GM13977 (cell line): ENCODE measurements at regions not wholly inside any gene's neighbourhood (a gene's known extent, or its start where the extent isn't known, plus 50 kb on each side); places are given as distances from the start of the nearest gene placed in this dataset.

ENCODE experiments used
- DNase-seq: peaks from one replicate; pipeline ENCODE4 v3.0.0; 2012; ENCODE audit warnings: low spot score
- in situ Hi-C: fragments of 300-500 bp; cut with MboI; formaldehyde crosslinking; loops from one replicate; pipeline ENCODE4 v1.12.0; 2022; ENCODE audit warnings: low sequenced_read_pairs, low pct_unique_long_range_greater_than_20kb, mixed read lengths, inconsistent platforms; ENCODE audit not compliant: unreplicated experiment
- TF ChIP-seq, protein P1 (sequence below): IDR thresholded peaks from 2 replicates; pipeline ENCODE4 v1.5.1; 2012; ENCODE audit warnings: mild to moderate bottlenecking, control low read depth; ENCODE audit not compliant: insufficient read depth; ENCODE audit errors: extremely low read depth, missing control alignments

- TF ChIP-seq, protein P1, sequence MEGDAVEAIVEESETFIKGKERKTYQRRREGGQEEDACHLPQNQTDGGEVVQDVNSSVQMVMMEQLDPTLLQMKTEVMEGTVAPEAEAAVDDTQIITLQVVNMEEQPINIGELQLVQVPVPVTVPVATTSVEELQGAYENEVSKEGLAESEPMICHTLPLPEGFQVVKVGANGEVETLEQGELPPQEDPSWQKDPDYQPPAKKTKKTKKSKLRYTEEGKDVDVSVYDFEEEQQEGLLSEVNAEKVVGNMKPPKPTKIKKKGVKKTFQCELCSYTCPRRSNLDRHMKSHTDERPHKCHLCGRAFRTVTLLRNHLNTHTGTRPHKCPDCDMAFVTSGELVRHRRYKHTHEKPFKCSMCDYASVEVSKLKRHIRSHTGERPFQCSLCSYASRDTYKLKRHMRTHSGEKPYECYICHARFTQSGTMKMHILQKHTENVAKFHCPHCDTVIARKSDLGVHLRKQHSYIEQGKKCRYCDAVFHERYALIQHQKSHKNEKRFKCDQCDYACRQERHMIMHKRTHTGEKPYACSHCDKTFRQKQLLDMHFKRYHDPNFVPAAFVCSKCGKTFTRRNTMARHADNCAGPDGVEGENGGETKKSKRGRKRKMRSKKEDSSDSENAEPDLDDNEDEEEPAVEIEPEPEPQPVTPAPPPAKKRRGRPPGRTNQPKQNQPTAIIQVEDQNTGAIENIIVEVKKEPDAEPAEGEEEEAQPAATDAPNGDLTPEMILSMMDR: no peak
- DNase-seq: no peak
- in situ Hi-C loops: no loop called here
These were observed 168.0 kb upstream of the NECTIN1 start for GRCh38 chr11:119897046-119897440.

DNA sequence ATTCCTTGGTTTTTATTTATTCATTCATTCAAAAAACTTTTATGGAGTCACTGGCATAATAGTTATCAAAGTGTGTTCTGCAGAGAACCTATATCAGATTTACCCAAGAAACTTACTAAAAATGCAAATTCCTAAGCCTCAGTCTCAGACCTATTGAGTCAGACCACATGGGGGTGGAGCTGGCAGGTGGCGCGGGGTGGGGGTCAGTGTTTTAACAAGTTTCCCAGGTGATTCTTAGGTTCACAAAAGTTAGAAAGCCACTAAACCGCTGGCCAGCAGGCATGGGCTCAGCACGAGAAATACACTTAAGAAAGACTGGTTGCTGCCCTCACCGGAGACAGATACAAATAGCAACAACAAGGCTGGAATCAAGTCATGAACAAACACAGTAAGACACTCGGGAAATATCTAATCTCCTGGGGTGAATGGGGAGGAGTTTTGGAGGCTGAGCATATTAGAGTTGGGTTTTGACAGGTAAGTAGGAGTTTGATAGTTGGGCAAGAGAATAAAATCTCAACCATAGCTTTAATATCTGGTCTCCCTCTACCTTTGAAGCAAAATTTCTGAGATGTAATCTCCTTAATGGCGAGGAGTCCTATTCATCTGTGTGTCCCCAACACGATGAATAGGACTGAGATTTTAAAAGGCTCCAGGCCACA, 167.5 kb upstream of the NECTIN1 start:
- no peak for DNase-seq
- in situ Hi-C loops: no loop called here
- TF ChIP-seq, protein P1: no peak

GRCh38 chr11:119895981-119896380, 167.0 kb upstream of the NECTIN1 start:
- DNase-seq: no peak
- TF ChIP-seq, protein P1: no peak
- in situ Hi-C loops: no loop called here

GRCh38 chr11:119894916-119895315, 165.9 kb upstream of the NECTIN1 start:
- no peak for DNase-seq
- TF ChIP-seq, protein P1: no peak

GRCh38 chr11:119892311-119892808, 163.4 kb upstream of the NECTIN1 start:
- TF ChIP-seq, protein P1: no peak
- DNase-seq: no peak
- in situ Hi-C loops: no loop called here

More at GRCh38 chr11:119894916-119895315, 165.9 kb upstream of the NECTIN1 start:
- in situ Hi-C loops: no loop called here

- TF ChIP-seq, protein P1: no peak
- no peak for DNase-seq
- in situ Hi-C loops: no loop called here
These were observed 162.2 kb upstream of the NECTIN1 start for GRCh38 chr11:119891055-119891768.
